Mesothelial cell of epicardium (in vitro differentiated cells): ENCODE measurements at regions not wholly inside any gene's neighbourhood (a gene's known extent, or its start where the extent isn't known, plus 50 kb on each side); places are given as distances from the start of the nearest gene placed in this dataset.

Experiments
- DNase-seq, 2 experiments: peaks; one replicate each; pipeline ENCODE4 v3.0.0; 2021; ENCODE audit warnings: low spot score in 2 of 2; ENCODE audit not compliant: unreplicated experiment in 2 of 2
- H3K27ac Mint-ChIP-seq: 2 replicates; pipeline ENCODE4 v1.8.0; 2021; ENCODE audit warnings: mixed read lengths
- H3K27me3 Mint-ChIP-seq: 2 replicates; pipeline ENCODE4 v1.8.0; 2021; ENCODE audit warnings: low read depth, mixed read lengths
- H3K36me3 Mint-ChIP-seq: 2 replicates; pipeline ENCODE4 v1.8.0; 2021; ENCODE audit warnings: mixed read lengths
- H3K4me1 Mint-ChIP-seq: 2 replicates; pipeline ENCODE4 v1.8.0; 2021; ENCODE audit warnings: mixed read lengths
- H3K4me3 Mint-ChIP-seq: 2 replicates; pipeline ENCODE4 v1.8.0; 2021; ENCODE audit warnings: mild to moderate bottlenecking, moderate library complexity, mixed read lengths
- H3K9me3 Mint-ChIP-seq: 2 replicates; pipeline ENCODE4 v1.8.0; 2021; ENCODE audit warnings: mixed read lengths
- CTCF ChIP-seq: fragments of 200-600 bp; sonication (generic); IDR thresholded peaks from one replicate; pipeline ENCODE4 v1.5.0; 2021; ENCODE audit warnings: antibody characterized with exemption; ENCODE audit not compliant: unreplicated experiment

DNA sequence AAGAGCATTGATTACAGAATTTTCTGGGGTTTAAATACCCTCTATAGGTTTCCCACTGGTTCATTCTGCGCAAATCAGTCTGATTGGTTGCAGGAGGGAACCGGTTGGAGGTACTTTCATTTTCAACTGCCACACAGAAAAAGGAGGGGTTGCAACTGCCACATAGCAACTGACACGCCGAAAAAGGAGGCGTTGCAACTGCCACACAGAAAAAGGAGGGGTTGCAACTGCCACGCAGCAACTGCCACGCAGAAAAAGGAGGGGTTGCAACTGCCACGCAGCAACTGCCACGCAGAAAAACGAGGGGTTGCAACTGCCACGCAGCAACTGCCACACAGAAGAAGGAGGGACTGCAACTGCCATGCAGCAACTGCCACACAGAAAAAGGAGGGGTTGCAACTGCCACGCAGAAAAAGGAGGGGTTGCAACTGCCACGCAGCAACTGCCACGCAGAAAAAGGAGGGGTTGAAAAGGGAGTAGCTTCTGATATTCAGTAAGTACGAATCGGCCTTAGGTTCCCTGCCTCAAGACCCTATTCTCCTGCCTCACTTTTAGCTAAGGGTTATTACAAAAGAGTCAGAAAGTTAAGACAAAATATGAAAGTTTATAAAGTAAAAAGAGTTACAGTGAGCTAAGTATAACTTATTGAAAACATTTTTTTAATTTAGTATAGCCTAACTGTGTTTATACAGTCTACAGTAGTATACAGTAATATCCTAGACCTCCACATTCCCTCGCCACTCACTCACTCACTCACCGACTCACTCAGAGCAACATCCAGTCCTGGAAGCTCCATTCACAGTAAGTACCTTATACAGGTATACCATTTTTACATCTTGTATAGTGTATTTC lies 431.8 kb downstream of the KCTD8 start:
- TF ChIP-seq CTCF = no peak

DNA sequence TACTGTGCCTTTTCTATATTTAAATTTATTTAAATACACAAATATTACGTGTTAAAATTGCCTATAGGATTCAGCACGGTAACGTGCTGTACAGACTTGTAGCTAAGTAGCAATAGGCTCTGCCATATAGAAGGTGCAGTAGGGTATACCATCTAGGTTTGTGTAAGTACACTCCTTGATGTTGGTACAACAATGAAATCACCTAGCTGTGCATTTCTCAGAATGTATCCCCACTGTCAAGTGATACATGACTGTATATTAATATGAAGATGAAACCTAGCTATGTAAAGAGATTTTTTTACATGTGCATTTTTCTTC lies 431.2 kb downstream of the KCTD8 start:
- Mint-ChIP-seq H3K36me3 (no peaks in the 10 kb centered on the region), H3K9me3 (peaks cover 10% of the 10 kb centered on the region), H3K4me1 (peaks cover 1% of the 10 kb centered on the region), H3K27me3 (no peaks in the 10 kb centered on the region), H3K27ac (no peak overlapping the region), H3K4me3 (no peak overlapping the region)
- TF ChIP-seq CTCF = no peak
- no peak for DNase-seq

More for the DNA sequence above, 431.8 kb downstream of the KCTD8 start:
- DNase-seq = no peak
- Mint-ChIP-seq H3K4me1 (peaks cover 1% of the 10 kb centered on the region), H3K27me3 (no peaks in the 10 kb centered on the region), H3K9me3 (peaks cover 10% of the 10 kb centered on the region), H3K27ac (no peak overlapping the region), H3K36me3 (no peaks in the 10 kb centered on the region), H3K4me3 (no peak overlapping the region)

- TF ChIP-seq CTCF = no peak
- H3K27me3 Mint-ChIP-seq = no peaks in the 10 kb centered on the region
- H3K36me3 Mint-ChIP-seq = no peaks in the 10 kb centered on the region
- peaks cover 4% of the 10 kb centered on the region for H3K9me3 Mint-ChIP-seq
- H3K27ac Mint-ChIP-seq = no peak overlapping the region
- no peaks in the 10 kb centered on the region for H3K4me1 Mint-ChIP-seq
- no peak for DNase-seq
- H3K4me3 Mint-ChIP-seq = no peak overlapping the region
These were observed 428.9 kb downstream of the KCTD8 start for GRCh38 chr4:44019721-44020120.

DNA sequence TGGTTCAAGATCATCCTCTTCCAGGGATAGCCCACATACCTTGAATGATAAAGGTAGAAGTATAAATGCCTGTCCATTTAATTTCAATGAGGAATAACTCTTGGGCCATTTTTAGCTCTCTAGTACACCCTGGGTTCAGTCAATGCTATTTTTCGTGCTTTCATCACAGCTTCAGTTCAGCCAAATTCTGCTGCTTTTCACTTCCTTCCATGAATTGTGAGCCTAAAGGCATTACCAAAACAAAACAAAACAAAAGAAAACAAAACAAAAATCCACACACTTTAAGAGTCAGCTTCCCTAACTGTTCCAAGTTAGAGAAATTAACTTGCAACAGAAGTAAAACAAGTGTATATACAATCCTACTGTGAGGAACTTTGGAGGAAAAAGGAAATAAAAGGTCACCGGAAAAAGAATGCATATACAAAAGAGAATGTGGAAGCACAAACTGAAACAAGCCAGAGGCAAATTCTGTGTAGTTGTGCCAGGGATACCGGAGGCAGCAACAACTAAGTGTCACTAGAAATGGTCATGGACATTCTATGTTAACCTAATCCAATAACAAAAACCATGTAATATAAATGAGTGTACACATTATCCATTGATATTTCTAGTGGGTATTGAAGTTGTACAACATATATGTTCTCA lies 423.1 kb downstream of the KCTD8 start:
- Mint-ChIP-seq H3K4me3 (no peak overlapping the region), H3K27me3 (no peaks in the 10 kb centered on the region), H3K4me1 (no peaks in the 10 kb centered on the region), H3K27ac (no peak overlapping the region), H3K9me3 (no peaks in the 10 kb centered on the region), H3K36me3 (no peaks in the 10 kb centered on the region)
- no peak for DNase-seq
- no peak for TF ChIP-seq CTCF

DNA sequence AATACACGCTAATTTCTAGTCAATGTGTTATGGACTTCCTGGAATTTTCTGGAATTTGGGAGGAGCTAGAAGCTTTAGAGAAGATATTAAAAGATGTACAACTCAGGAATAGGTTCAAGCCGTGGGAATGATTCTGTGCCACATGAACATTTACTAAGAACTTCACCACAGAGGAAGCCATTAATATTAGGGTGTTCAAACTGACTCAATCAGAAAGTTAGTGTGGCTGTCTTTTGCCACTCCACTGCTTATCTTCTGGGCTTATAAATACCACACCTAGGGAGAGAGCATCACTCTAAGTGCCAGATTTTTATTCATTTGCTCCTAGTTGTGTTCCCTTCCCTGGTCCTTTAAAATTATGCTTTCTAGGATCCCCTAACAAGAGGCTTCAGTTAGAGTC lies 409.8 kb downstream of the KCTD8 start:
- H3K36me3 Mint-ChIP-seq = no peaks in the 10 kb centered on the region
- H3K27ac Mint-ChIP-seq = no peak overlapping the region
- DNase-seq = no peak
- no peak for TF ChIP-seq CTCF
- no peaks in the 10 kb centered on the region for H3K4me1 Mint-ChIP-seq
- H3K4me3 Mint-ChIP-seq = no peak overlapping the region
- H3K9me3 Mint-ChIP-seq = peaks cover 3% of the 10 kb centered on the region
- H3K27me3 Mint-ChIP-seq = no peaks in the 10 kb centered on the region
